HepG2 (cell line): ENCODE measurements at regions not wholly inside any gene's neighbourhood (a gene's known extent, or its start where the extent isn't known, plus 50 kb on each side); places are given as distances from the start of the nearest gene placed in this dataset.

Experiments used
- ARHGAP35 ChIP-seq: sonication (generic); formaldehyde crosslinking; IDR thresholded peaks from 2 replicates; pipeline ENCODE4 v1.9.0; 2022; ENCODE audit warnings: mild to moderate bottlenecking, inconsistent platforms, moderate library complexity, missing genetic modification reagents, borderline replicate concordance
- BORCS8-MEF2B ChIP-seq: sonication (generic); formaldehyde crosslinking; IDR thresholded peaks from 2 replicates; pipeline ENCODE4 v1.8.0; 2022; ENCODE audit warnings: mild to moderate bottlenecking, missing genetic modification reagents
- EZH2 ChIP-seq: conservative IDR thresholded peaks from 2 replicates; pipeline ENCODE4 v1.6.1; 2012; ENCODE audit warnings: mild to moderate bottlenecking, low read depth, low read length, moderate library complexity
- NCOA2 ChIP-seq: sonication (generic); formaldehyde crosslinking; IDR thresholded peaks from 2 replicates; pipeline ENCODE4 v1.8.0; 2022; ENCODE audit warnings: inconsistent platforms
- NFE2L2 ChIP-seq: fragments of 150-350 bp; IDR thresholded peaks from 2 replicates; pipeline ENCODE4 v1.6.1; 2014; ENCODE audit warnings: low read length
- POLR2A ChIP-seq, 2 experiments: IDR thresholded peaks; 2 replicates each; pipeline ENCODE4 v1.6.1; 2011; ENCODE audit warnings: low read depth in 2 of 2, low read length in 2 of 2, mild to moderate bottlenecking in 1 of 2, moderate library complexity in 1 of 2; ENCODE audit not compliant: insufficient read depth in 1 of 2
- POLR2AphosphoS5 ChIP-seq: IDR thresholded peaks from 2 replicates; pipeline ENCODE4 v1.6.1; 2012; ENCODE audit warnings: low read depth, low read length
- STAG1 ChIP-seq: sonication (generic); formaldehyde crosslinking; IDR thresholded peaks from 2 replicates; pipeline ENCODE4 v1.4.0; 2020; ENCODE audit warnings: missing genetic modification reagents
- SUZ12 ChIP-seq: fragments of 150-350 bp; IDR thresholded peaks from 2 replicates; pipeline ENCODE4 v1.6.1; 2014; ENCODE audit warnings: low read depth, low read length
- ZNF18 ChIP-seq: sonication (generic); formaldehyde crosslinking; IDR thresholded peaks from 2 replicates; pipeline ENCODE4 v1.8.0; 2022; ENCODE audit warnings: mild to moderate bottlenecking, missing genetic modification reagents; ENCODE audit not compliant: insufficient replicate concordance
- ZNF224 ChIP-seq: sonication (generic); formaldehyde crosslinking; IDR thresholded peaks from 2 replicates; pipeline ENCODE4 v1.5.0; 2020; ENCODE audit warnings: mild to moderate bottlenecking, missing genetic modification reagents
- TF ChIP-seq, protein P1 (sequence below): sonication (generic); IDR thresholded peaks from 2 replicates; pipeline ENCODE4 v1.6.1; 2016; ENCODE audit warnings: low read depth, borderline replicate concordance
- TF ChIP-seq, protein P2 (sequence below): sonication (generic); formaldehyde crosslinking; IDR thresholded peaks from 2 replicates; pipeline ENCODE4 v1.5.0; 2020; ENCODE audit warnings: mild to moderate bottlenecking, missing genetic modification reagents, moderate library complexity
- TF ChIP-seq, protein P3 (sequence below), 2 experiments: IDR thresholded peaks; 2 replicates each; pipeline ENCODE4 v1.6.1; 2011 to 2012; ENCODE audit warnings: low read length in 2 of 2, borderline replicate concordance in 1 of 2, low read depth in 1 of 2, mild to moderate bottlenecking in 1 of 2, moderate library complexity in 1 of 2

- no peak for TF ChIP-seq BORCS8-MEF2B (CRISPR knock-in tag)
- TF ChIP-seq ZNF224 (CRISPR knock-in tag): no peak
- no peak for TF ChIP-seq ARHGAP35 (CRISPR knock-in tag)
- no peak for TF ChIP-seq ZNF18 (CRISPR knock-in tag)
- no peak for TF ChIP-seq NFE2L2
- TF ChIP-seq STAG1 (CRISPR knock-in tag): no peak
- TF ChIP-seq, protein P1, sequence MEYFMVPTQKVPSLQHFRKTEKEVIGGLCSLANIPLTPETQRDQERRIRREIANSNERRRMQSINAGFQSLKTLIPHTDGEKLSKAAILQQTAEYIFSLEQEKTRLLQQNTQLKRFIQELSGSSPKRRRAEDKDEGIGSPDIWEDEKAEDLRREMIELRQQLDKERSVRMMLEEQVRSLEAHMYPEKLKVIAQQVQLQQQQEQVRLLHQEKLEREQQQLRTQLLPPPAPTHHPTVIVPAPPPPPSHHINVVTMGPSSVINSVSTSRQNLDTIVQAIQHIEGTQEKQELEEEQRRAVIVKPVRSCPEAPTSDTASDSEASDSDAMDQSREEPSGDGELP: no peak
- no peak for TF ChIP-seq POLR2AphosphoS5
- no peak for TF ChIP-seq EZH2
- no peak for TF ChIP-seq SUZ12
- TF ChIP-seq, protein P2, sequence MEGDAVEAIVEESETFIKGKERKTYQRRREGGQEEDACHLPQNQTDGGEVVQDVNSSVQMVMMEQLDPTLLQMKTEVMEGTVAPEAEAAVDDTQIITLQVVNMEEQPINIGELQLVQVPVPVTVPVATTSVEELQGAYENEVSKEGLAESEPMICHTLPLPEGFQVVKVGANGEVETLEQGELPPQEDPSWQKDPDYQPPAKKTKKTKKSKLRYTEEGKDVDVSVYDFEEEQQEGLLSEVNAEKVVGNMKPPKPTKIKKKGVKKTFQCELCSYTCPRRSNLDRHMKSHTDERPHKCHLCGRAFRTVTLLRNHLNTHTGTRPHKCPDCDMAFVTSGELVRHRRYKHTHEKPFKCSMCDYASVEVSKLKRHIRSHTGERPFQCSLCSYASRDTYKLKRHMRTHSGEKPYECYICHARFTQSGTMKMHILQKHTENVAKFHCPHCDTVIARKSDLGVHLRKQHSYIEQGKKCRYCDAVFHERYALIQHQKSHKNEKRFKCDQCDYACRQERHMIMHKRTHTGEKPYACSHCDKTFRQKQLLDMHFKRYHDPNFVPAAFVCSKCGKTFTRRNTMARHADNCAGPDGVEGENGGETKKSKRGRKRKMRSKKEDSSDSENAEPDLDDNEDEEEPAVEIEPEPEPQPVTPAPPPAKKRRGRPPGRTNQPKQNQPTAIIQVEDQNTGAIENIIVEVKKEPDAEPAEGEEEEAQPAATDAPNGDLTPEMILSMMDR: no peak
- TF ChIP-seq NCOA2 (CRISPR knock-in tag): no peak
- no peak for TF ChIP-seq POLR2A (IDR thresholded peaks at IDR 0.05; ENCODE audit: insufficient read depth in 1 of 2, low read depth in 2 of 2, low read length in 2 of 2)
- TF ChIP-seq, protein P3, sequence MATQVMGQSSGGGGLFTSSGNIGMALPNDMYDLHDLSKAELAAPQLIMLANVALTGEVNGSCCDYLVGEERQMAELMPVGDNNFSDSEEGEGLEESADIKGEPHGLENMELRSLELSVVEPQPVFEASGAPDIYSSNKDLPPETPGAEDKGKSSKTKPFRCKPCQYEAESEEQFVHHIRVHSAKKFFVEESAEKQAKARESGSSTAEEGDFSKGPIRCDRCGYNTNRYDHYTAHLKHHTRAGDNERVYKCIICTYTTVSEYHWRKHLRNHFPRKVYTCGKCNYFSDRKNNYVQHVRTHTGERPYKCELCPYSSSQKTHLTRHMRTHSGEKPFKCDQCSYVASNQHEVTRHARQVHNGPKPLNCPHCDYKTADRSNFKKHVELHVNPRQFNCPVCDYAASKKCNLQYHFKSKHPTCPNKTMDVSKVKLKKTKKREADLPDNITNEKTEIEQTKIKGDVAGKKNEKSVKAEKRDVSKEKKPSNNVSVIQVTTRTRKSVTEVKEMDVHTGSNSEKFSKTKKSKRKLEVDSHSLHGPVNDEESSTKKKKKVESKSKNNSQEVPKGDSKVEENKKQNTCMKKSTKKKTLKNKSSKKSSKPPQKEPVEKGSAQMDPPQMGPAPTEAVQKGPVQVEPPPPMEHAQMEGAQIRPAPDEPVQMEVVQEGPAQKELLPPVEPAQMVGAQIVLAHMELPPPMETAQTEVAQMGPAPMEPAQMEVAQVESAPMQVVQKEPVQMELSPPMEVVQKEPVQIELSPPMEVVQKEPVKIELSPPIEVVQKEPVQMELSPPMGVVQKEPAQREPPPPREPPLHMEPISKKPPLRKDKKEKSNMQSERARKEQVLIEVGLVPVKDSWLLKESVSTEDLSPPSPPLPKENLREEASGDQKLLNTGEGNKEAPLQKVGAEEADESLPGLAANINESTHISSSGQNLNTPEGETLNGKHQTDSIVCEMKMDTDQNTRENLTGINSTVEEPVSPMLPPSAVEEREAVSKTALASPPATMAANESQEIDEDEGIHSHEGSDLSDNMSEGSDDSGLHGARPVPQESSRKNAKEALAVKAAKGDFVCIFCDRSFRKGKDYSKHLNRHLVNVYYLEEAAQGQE (IDR thresholded peaks at IDR 0.05; ENCODE audit: borderline replicate concordance in 1 of 2, low read depth in 1 of 2, low read length in 2 of 2): no peak
Observed at GRCh38 chr14:65957631-65958205, 528.5 kb upstream of the CCDC196 start.
